A549 (cell line): ENCODE measurements at regions not wholly inside any gene's neighbourhood (a gene's known extent, or its start where the extent isn't known, plus 50 kb on each side); places are given as distances from the start of the nearest gene placed in this dataset.

Experiments
- CTCF ChIP-seq: fragments of >200 bp; sonication (Bioruptor Twin); formaldehyde crosslinking; IDR thresholded peaks from 3 replicates; pipeline ENCODE4 v1.5.1; 2016
- HOXA7 ChIP-seq: fragments of 250-450 bp; sonication (Bioruptor Pico); IDR thresholded peaks from 2 replicates; pipeline ENCODE4 v1.5.0; 2020; ENCODE audit warnings: mild to moderate bottlenecking, moderate library complexity
- JUNB ChIP-seq: fragments of >200 bp; sonication (Bioruptor Twin); formaldehyde crosslinking; IDR thresholded peaks from 2 replicates; pipeline ENCODE4 v1.6.1; 2016
- KDM1A ChIP-seq: fragments of 200-600 bp; sonication (generic); IDR thresholded peaks from 2 replicates; pipeline ENCODE4 v1.6.1; 2016; ENCODE audit warnings: low read depth, mild to moderate bottlenecking
- MAFK ChIP-seq: fragments of 450-650 bp; IDR thresholded peaks from 2 replicates; pipeline ENCODE4 v1.6.1; 2014; ENCODE audit not compliant: partially characterized antibody
- MYC ChIP-seq: IDR thresholded peaks from 2 replicates; pipeline ENCODE4 v1.6.1; 2012; ENCODE audit warnings: mild to moderate bottlenecking, inconsistent platforms, low read length, improper control_type of control experiment, borderline replicate concordance
- PHF8 ChIP-seq: fragments of 200-600 bp; sonication (generic); IDR thresholded peaks from 2 replicates; pipeline ENCODE4 v1.6.1; 2016; ENCODE audit warnings: low read depth, mild to moderate bottlenecking, antibody characterized with exemption, moderate library complexity, borderline replicate concordance
- POLR2A ChIP-seq: IDR thresholded peaks from 2 replicates; pipeline ENCODE4 v1.6.1; 2012; ENCODE audit warnings: mild to moderate bottlenecking, low read length
- REST ChIP-seq: fragments of 200-600 bp; sonication (generic); IDR thresholded peaks from 2 replicates; pipeline ENCODE4 v1.6.1; 2016; ENCODE audit warnings: antibody characterized with exemption, mild to moderate bottlenecking, moderate library complexity
- RFX5 ChIP-seq: fragments of 450-650 bp; IDR thresholded peaks from 2 replicates; pipeline ENCODE4 v1.7.1; 2014; ENCODE audit warnings: antibody characterized with exemption, mild to moderate bottlenecking, moderate library complexity

- TF ChIP-seq CTCF (no peak), PHF8 (no peak), REST (no peak), MYC (no peak), MAFK (no peak), RFX5 (no peak), KDM1A (no peak), JUNB (no peak), POLR2A (no peak), HOXA7 (CRISPR knock-in tag) (no peak)
These were observed 343.0 kb downstream of the NUF2 start for GRCh38 chr1:163664671-163665335.
